ENCODE measurements at regions not wholly inside any gene's neighbourhood (a gene's known extent, or its start where the extent isn't known, plus 50 kb on each side); places are given as distances from the start of the nearest gene placed in this dataset.

DNA sequence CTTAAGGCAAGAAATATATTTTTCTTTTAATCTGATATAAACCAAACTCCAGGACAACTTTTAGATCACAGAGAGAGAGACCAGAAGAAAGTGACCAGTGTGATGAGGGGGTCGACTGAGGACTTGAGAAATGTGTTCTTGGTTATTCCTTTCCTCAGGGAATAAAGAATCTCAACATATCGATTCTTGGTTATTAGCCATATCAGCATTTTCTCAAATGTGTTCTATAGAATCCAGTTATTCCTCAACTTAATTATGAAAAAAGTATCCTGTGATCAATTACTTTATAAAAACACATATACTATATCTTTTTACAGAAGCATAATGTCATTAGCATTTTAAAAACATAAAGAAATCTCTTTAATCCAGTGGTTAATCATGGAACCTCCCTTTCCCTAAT, 222.1 kb upstream of the FAM3C start:
- no peak for TF ChIP-seq POLR2AphosphoS5 (IDR thresholded peaks at IDR 0.05; ENCODE audit: low read depth, low read length)
- TF ChIP-seq, protein P1, sequence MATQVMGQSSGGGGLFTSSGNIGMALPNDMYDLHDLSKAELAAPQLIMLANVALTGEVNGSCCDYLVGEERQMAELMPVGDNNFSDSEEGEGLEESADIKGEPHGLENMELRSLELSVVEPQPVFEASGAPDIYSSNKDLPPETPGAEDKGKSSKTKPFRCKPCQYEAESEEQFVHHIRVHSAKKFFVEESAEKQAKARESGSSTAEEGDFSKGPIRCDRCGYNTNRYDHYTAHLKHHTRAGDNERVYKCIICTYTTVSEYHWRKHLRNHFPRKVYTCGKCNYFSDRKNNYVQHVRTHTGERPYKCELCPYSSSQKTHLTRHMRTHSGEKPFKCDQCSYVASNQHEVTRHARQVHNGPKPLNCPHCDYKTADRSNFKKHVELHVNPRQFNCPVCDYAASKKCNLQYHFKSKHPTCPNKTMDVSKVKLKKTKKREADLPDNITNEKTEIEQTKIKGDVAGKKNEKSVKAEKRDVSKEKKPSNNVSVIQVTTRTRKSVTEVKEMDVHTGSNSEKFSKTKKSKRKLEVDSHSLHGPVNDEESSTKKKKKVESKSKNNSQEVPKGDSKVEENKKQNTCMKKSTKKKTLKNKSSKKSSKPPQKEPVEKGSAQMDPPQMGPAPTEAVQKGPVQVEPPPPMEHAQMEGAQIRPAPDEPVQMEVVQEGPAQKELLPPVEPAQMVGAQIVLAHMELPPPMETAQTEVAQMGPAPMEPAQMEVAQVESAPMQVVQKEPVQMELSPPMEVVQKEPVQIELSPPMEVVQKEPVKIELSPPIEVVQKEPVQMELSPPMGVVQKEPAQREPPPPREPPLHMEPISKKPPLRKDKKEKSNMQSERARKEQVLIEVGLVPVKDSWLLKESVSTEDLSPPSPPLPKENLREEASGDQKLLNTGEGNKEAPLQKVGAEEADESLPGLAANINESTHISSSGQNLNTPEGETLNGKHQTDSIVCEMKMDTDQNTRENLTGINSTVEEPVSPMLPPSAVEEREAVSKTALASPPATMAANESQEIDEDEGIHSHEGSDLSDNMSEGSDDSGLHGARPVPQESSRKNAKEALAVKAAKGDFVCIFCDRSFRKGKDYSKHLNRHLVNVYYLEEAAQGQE (IDR thresholded peaks at IDR 0.05; ENCODE audit: insufficient read depth in 1 of 2, low read depth in 2 of 2, low read length in 2 of 2): no peak
